GM19452 (cell line): ENCODE measurements at regions not wholly inside any gene's neighbourhood (a gene's known extent, or its start where the extent isn't known, plus 50 kb on each side); places are given as distances from the start of the nearest gene placed in this dataset.

Experiments
- ATAC-seq: cut with Tn5 transposase; IDR thresholded peaks from one replicate; pipeline ENCODE4 v1.9.1; 2021; ENCODE audit not compliant: unreplicated experiment

DNA sequence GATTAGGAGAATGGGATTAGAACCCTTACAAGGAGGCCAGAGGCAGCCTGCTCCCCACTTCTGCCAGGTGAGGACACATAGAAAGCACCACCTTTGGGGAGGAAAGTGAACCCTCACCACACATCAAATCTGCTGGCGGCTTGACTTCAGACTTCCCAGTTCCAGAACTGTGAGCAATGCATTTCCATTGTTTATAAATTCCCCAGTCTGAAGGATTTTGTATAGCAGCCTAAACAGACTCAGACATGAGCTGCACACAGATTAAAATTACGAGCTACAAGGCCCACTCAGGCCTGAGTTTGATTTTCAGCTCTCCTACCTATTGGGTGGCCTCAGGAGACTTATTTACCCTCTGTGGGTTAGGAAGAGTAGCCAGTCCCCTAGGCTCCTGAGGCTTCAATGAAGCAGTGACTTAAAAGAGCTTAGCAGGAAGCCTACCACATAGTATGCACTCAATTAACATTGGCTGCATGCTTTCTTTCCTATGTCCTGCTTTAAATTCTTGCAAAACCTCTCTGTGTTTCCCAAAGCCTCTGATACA is 350.7 kb upstream of the ZMIZ1 start:
- ATAC-seq, result no peak

DNA sequence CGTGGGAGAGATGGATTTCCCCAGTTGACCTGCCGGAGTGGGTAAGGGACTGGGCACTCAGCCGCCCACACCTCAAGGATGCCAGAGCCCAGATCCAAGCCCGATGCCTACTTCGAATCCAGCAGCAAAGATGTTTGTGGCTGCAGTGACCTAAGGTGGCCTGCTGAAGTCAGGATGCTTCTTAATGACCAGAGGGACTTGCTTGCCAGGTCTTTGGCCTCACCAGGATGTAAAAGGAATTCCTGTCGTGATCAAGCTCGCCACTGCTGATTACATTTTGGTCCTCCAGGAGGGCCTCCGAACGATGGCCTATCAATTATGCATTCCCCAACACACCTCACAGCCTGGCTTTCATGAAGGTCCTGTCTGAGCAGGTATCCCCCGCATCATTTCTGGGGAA is 349.5 kb upstream of the ZMIZ1 start:
- ATAC-seq, result no peak

DNA sequence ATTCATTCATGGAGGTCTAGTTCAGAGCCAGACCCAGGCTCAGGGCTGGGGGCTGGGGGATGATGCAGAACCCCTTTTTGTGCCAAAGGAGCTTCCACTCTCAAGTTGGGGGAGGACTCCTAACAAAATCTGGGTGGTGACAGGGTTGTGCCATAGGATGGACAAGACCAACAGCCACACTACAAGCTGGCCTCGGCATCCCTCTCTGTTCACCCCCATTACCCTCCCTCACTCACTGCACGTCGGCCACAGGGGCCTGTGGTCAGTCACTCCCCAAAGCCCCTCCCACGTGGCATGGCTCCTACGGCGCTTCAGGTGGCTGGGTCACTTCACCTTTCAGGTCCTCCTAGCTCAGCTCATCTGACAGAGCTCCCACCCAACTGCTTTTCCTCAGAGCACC is 348.7 kb upstream of the ZMIZ1 start:
- no peak for ATAC-seq

DNA sequence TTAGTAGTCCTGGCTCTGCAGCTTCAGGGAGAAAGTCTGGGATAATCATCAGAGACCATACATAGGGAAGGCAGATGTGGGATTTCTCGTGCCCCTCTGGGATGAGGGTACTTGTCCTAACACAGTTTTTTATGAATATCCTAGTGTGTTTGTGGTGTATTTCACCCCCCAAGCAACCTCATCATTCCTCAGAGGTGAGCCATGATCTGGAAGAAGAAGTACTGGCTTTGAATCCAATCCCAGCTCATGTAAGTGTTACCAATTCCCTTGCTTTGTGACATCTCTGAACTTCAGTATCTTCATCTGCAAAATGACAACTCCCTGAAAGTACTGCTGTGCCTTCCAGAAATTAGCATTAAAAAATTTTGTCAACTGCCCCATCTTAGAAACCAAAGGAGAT is 347.5 kb upstream of the ZMIZ1 start:
- ATAC-seq, result no peak

DNA sequence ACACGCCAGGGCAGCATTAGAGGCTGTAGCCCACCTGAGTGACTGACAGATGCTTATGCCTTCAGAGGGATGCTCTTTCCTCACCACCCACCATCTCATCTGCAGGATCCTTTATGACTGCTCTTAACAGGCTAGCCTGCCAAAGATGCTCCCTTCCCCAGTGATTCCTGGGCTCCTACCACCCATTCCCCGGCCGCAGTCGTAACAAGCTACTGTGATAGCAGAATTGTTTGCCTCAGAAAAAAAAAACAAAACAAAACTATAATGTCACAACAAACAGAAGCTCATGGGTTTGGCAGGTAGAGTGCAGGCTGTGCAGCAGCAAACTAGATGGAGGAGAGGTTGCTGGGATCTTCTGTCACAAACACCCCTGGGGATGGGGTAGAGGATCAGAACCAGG is 343.9 kb upstream of the ZMIZ1 start:
- ATAC-seq, result no peak

DNA sequence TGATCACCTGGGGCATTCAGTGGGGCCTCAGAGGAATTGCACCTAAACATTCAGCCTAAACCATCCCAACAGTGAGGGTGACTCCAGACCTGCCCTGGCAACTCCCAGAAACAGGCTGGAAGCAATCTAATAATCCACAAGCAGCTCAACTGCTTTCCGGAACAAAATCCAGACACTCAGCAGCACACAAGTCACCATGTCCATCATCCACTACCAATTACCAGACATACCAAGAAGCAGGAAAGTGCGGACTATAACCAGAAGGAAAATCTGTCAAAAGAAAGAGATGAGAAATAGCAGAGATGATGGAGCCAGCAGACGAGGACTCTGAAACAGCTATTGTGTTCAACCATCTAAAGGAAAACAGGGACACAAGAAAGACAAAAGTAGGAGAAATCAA is 342.6 kb upstream of the ZMIZ1 start:
- ATAC-seq, result no peak

DNA sequence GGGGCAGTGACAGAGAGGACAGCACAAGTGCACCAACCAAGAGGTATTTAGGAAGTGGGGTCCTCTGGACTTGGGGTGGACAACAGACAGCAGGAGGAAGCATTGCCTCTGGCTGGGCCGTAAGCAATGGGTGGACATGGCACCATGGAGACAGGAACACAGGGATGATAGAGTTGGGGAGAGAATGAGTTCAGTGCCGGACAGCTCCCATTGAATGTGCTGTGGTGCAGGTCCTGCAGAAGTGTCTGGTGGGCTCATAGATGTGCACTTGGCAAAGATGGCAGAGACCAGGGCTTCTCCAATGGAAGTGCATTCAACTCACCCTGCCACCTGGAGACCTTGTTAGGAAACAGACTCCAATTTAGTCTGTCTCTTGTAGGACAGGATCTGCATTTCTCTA is 341.5 kb upstream of the ZMIZ1 start:
- ATAC-seq, result no peak

DNA sequence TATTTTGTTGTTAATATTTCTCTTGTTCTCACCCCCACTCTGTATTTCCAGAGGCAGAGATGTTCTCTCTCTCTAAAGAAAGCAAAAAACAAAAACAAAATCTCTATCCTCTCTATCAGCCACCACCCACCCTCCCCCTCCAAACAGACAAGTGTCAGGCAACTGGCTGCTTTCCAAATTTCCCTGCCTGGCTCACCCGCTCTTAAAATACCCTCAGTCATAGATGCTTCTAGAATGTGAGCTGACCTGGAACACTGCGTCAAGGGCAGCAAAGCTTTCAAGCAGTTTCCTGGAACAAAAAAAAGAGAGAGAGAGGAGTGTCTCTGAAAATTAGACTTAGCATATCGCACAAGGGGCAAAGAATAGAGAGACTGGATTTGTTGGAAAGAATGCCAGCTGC is 341.0 kb upstream of the ZMIZ1 start:
- no peak for ATAC-seq

DNA sequence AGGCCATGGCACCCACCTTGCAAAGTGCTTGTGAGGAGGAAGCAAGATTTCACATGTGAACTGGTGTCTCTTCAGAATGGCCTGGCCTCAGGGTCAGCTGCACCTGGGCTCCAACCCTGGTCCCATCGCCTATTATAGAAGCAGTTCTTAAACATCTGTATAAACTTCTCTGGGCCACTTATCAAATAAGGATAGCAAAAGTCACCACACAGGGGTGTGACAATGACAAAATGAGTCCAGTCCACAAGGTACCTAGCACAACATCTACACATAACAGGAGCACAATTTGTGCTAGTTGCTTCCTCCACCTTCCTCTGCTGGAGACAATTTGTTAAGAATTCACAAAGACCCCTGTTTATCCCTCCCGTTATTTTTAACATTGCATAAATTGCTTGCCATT is 340.6 kb upstream of the ZMIZ1 start:
- ATAC-seq, result no peak

DNA sequence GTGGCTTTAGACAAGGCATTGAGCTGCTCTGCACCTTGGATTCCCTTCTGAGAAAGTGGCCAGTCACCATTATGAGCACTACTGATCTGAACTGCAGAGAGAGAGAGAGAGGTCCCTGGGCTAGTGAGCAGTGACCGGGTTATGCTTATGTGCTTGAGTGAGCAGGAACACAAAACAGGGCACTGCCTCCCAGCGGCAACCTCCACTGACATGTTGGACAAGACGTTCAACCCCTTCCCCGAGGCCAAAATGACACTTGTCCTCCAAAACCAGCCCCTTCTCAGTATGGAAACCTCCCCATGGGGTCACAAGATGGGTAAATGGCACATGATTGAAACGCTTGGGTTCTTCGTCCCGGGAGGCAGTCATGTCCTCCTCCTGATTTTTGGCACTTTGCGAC is 339.4 kb upstream of the ZMIZ1 start:
- no peak for ATAC-seq

DNA sequence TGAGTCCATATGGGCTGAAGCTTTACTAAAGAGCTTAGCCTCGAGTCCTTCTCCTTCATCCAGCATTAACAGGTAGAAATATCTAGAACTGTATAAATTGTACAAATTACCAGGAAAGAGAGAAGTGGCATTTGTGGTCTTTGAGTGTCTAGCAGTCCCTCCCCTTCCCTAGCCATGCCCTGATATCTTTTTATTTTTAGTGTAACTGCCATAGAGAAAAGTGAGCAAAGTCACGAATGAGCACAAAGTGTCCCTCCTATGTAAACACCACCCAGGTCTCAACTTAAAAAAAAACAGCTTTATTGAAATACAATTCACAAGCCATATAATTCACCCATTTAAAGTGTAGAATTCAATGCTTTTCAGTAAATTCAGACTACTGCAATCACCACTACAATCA is 339.0 kb upstream of the ZMIZ1 start:
- no peak for ATAC-seq

DNA sequence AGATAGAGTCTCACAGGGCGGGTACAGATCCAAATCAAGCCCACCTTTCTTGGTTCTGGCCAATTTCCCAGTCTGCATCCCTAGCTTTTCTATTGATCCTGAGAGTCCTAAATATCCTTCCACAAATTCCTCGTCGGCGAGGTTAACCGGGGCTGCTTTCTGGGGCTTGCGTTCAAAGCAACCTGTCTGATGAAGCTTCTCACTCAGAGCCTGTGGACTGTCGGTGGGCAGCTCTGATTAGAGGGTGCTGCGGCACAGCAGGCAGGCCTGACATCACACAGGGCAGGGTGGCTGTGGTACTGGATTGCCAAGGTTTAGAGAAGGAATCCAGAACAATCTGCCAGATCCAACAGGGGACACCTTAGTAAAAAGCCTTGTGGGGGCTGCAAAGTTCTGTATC is 338.0 kb upstream of the ZMIZ1 start:
- no peak for ATAC-seq

DNA sequence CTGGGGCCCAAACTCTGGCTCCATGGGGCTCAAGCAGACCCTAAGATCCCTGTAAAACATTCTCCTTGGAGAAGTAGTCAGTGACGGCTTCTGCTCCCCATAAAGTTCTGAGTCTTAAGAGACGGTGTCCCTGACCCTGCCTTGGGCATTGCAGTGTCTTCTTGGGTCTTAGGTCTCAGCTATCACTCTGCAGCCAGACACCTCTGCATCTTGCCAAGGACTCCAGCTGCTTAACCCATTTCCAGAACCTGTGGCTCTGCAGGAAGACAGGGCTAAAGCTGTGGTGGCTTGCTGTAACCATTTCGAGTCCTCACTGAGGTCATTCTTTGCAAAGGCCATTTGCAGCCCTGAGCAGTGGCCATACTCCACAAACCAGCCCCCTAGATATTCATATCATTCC is 337.1 kb upstream of the ZMIZ1 start:
- ATAC-seq, result no peak

DNA sequence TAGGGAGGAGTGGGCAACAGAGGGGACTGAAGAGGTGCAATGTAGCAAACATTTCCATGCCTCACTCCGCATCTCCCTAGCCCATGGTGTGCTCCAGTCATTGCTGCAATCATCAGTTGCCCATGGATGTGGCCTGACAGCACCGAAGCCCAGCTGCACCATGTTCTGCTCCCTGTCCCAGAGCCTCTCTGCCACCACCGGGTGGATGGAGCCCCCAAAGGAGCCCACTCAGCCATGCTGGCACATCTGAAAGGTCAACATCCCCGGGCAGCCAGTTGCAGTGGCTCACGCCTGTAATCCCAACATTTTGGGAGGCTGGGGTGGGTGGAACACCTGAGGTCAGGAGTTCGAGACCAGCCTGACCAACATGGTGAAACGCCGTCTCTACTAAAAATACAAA is 336.4 kb upstream of the ZMIZ1 start:
- ATAC-seq, result no peak

DNA sequence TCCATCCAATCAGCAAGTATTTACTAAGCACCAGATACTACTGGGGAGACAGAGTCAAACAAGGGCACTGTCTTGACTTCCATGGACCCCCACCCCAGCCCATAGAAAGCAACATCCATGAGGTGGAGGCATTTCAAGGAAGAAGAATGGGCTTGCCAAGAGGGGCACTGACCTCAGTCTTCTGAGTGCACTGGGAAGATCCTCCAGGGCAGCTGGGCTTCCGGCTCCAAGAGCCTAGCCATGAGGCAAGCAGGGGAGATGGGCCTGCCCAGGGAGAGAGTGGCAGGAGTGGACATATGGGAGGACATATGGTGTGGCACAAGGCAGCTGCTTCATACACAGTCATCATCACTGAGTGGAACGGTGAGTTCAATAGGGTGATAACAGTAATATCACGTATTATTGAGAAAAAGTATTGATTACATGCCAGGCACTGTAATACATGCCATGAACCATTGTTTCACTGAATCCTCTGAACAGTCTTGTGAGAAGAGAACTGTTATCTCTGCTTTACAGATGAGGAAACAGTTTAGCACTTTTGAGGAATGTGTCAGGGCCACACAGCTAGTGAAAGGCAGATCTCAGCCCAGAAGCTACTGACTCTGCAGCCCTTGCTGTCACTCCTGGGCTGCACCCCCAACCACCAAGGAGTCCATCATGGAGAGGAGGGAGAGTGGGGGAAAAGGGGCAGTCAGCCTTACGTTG is 331.7 kb upstream of the ZMIZ1 start:
- no peak for ATAC-seq

DNA sequence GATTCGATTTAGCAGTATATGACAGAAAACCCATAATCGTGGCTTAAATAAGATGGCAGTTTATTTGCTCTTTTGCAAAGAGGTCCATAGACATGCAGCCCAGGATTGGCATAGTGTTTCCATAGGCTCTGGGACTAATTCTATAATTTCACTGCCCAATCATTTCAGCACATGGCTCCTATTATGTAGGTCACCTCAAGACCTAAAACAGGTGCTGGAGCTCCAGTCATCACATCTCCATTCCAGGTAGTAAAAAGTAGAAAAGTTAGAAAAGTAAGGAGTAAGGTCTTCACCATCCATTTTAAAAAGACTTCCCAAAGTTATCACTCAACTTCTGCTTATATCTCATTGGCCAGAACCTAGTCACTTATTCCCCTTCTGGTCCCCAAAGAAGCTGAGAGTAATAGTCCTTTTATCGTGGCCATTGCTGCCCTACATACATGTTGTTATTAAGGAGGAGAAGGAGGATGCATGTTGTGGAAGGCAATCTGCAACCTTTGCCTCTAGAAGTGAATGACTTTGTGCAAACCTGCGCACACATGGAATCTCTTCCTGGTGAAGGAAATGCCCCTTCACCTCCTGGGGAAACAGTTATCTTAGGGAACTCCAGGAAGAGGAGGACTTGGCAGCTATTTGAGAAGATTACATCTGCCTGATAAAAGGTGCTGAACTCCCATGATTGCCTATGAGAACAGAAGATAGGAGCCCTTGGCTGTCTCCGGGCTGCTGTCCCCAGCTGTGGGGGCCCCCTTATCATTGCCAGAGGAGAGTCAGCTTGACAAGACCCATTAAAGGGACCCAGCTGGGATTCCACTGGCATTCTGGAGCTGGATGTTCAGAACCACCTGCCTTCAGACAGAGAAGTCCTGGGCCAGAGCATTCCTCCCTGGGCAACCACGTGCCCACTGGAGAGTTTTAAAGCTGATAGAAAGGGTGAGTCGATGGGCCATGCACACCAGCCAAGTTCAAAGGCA is 330.6 kb upstream of the ZMIZ1 start:
- no peak for ATAC-seq

DNA sequence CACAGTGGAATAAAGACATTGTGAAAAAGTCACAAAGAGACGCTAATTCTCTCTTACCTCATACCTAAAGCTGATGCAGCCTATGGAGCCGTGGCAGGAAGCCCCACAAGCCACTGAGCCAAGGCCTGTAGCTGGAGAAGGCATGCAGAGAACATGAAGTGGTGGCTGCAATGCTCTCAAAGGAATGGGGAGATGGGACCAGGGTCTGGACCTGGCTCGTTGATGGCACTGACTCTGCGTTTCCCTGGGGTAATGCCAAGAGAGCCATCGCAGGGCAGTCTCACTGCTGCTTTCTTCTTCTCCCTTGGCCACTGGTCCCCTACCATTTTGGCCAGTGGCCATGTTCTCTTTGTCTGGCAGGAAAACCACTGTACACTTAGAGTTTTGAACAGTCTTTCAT is 329.9 kb upstream of the ZMIZ1 start:
- ATAC-seq, result no peak

DNA sequence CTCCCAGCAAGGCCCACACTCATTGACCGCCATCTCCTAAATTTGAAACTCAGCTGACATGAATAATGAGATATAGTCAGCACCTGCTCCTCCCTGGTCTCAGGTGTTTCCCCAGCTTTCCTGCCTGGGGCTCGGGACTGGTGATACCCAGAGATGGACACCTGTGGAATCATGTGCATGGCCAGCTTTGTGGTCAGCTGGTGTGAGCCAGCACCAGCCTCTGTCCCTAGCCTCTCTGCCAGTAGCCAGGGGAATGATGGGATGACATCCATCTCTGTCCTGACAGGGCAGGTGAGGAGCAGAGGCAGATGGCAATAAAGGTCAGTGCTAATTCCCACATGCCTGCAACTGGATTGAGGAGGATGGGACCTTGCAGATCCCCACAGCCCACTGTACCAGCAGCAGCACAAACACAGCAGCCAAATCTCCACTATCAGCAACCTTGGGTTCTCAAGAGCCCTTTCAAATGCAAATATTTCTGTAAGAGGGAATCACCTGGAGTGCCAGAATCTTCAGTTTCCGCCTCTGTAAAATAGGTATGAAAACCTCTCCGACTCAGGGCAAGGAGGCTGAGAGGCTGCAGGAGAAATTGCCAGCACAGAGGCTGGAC is 329.2 kb upstream of the ZMIZ1 start:
- no peak for ATAC-seq

DNA sequence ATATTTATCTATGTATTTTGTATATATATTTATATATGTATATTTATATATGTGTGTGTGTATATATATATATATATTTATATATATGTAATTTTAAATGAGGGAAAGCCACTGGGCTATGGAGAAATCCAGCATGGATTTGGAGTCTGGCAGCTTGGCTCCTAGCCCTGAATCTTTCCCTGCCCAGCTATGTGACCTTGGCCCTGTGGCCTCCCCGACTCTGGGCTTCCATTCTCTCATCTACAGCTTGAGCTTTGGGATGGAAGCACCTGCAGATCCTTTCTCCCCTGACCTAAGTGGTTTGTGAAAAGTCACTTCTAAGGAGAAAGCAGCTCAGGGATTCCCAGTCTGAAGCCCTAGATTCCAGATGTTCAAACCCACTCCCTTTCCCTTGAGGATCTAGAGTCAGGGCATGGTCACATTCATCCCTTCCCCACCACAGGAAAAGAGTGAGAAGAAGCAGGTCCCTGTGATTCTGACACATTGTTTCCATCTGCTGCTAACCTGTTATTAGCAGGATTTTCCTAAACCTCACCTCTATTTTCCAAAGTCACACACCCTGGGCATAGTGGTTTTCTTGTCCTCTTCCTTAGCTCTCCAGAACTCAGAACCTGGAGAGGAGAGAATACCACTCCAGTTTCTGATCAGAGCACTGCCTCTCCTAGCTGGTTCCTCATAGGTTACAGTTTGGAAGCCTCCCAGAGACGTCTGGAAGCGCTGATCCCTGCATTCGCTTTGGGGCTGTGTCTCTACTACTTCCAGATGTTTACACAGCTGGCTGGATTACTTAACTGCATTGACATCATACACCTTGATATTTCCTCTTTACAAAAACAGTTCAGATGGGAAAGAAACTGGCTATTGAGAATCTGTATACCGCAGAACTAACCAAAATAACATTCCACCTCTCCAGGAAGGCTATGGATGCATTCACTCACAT is 327.5 kb upstream of the ZMIZ1 start:
- ATAC-seq, result no peak

DNA sequence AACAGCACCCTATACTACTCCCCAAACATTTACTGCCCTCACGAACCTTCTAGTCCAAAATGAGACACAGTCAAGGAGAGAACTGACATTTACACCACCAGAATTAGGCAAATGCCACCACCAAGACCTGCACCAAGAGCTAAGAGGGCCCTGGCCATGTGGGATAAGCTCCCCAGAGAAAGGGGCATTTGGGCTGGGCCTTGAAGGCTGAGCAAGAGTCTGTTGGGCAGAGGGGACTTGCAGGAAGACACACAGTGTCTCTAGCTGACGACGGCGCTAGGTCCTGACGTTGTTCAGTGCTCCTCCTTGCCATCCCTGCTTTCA is 326.4 kb upstream of the ZMIZ1 start:
- ATAC-seq, result no peak
